GM12873 (cell line): ENCODE measurements at regions not wholly inside any gene's neighbourhood (a gene's known extent, or its start where the extent isn't known, plus 50 kb on each side); places are given as distances from the start of the nearest gene placed in this dataset.

ENCODE experiments used
- CTCF ChIP-seq: IDR thresholded peaks from 2 replicates; pipeline ENCODE4 v1.5.1; 2012; ENCODE audit warnings: low read depth, mild to moderate bottlenecking, moderate library complexity, low read length, control low read depth; ENCODE audit not compliant: insufficient read depth; ENCODE audit errors: missing control alignments

DNA sequence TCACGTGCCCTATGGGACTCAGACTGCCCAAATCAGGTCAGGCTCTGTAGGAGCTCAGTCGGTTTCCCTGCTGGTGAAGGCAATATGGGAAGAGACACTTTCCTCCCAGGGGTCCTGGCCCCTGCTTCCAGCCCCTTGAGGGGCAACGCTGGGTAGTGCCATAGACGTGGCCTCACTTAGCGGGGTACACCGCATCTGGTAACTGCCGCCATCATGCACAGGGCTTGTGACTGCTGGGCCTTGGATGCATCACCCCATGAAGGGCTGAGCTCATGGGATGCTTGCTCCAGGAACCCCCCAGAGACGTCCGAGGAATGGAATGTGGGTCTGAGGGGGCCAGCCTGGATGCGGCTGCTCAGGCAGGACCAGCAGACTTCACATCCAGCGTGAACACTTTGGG lies 127.3 kb upstream of the HDAC4 start:
- no peak for TF ChIP-seq CTCF

GRCh38 chr2:239526666-239527415 lies 126.0 kb upstream of the HDAC4 start:
- no peak for TF ChIP-seq CTCF

GRCh38 chr2:239526038-239526437 lies 125.2 kb upstream of the HDAC4 start:
- no peak for TF ChIP-seq CTCF

GRCh38 chr2:239523954-239524330 lies 123.1 kb upstream of the HDAC4 start:
- TF ChIP-seq CTCF = no peak

DNA sequence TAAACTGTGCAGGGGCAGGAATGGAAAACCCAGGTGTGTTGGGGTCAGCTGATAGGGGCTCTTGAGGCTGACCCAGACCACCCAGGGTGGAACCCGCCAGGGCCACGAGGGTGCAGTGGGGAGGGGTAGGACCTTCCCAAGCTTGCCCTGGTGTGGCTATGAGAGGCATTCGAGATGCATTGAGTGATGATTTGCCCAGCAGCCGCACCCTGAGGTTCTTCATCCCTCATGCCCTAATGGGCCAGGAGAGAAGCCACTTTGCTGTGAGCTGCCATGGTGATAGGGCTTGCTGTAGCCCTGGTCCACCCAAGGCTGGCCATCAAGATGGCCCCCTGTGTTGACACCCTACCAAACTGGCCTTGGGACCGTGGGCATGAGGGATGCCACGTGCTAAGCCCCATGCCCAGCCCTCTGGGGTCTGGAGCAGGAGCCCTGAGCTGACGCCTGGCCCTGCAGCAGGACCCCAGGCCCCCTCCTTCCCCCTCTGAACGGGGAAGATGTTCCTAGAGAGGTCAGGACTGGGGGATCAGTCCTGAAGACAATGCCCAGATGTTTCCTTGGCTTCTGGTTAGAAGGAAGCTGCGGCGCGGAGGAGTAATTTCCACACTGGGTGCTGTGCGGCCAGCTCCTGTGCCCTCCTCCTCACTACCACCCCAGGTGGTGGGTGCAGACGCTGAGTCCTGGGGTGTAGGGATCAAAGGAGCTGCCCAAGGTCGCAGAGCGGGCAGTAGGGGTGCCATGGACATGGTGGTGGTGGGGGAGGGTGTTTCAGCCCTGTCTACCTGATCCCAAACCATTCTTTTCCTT lies 122.5 kb upstream of the HDAC4 start:
- TF ChIP-seq CTCF = no peak

- no peak for TF ChIP-seq CTCF
Observed at GRCh38 chr2:239522740-239523119, 121.9 kb upstream of the HDAC4 start.

DNA sequence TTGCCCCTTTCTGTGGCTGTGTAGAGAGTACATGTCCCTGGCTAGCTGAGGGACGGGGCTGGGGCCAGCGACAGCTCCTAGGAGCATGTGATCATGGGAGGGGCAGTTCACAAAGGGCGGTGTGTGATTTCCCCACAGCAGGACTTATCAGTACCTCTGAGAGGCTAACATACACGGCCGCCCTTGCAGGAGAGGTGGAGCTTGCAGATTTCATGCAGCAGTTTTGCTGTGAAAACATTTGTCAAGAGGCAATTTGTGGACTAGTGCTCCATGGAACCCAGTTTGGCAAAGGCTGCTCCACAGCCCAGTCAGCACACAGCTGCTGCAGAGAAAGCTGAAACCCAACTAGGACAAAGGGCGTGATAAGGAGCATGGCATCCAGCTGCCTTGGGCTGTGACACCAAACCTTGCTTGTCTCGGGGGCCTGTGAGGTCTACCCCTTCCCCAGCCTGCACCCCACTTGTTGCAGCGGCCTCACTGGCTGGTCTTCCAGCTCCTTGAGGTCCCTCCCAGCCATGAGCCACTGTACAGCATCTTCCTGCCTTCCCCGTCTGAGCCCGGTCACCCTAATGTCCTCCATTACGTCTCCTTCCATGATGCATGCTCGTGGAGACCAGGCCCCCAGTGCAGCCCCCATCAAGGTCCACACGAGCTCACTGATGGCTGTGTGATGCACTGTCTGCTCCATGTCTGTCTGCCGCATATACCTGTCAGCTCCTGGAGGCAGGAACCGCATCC lies 121.4 kb upstream of the HDAC4 start:
- TF ChIP-seq CTCF = no peak
